ENCODE measurements at regions not wholly inside any gene's neighbourhood (a gene's known extent, or its start where the extent isn't known, plus 50 kb on each side); places are given as distances from the start of the nearest gene placed in this dataset.

GRCh38 chr6:90461383-90461782 is 125.5 kb downstream of the MAP3K7 start:
- Histone ChIP-seq H2AFZ (ENCODE audit: low read depth) (no peak overlapping the region), H3K9ac (no peak overlapping the region), H3K79me2 (ENCODE audit: insufficient read depth) (no peaks in the 10 kb centered on the region), H3K4me2 (no peak overlapping the region), H3K27me3 (ENCODE audit: insufficient read depth) (no peaks in the 10 kb centered on the region), H3K9me2 (no peaks in the 10 kb centered on the region), H3K36me3 (replicated peaks in 1 of 2; ENCODE audit: control insufficient read depth in 1 of 2, insufficient read depth in 2 of 2, low read length in 1 of 2) (no peaks in the 10 kb centered on the region), H3F3A (replicated peaks; ENCODE audit: insufficient read depth) (no peaks in the 10 kb centered on the region), H3K9me3 (no peaks in the 10 kb centered on the region), H3K27ac (ENCODE audit: low read depth in 2 of 2, low read length in 1 of 2) (no peak overlapping the region), H4K20me1 (ENCODE audit: insufficient read depth) (no peaks in the 10 kb centered on the region), H3K4me1 (ENCODE audit: control insufficient read depth in 1 of 2, insufficient read depth in 2 of 2, low read depth in 1 of 2, low read length in 1 of 2) (no peaks in the 10 kb centered on the region; a peak in 1 of 4 replicates), H3K4me3 (ENCODE audit: low read depth in 2 of 2, low read length in 1 of 2) (no peak overlapping the region)
- WGBS (ENCODE audit: low lambda C conversion rate) = 70% methylated on average over 3 of the region's 3 CpGs
- ChIA-PET CTCF (interaction anchor here (0.7 to 1.6 kb wide), 5 partner anchors 11 to 521 kb away, joined by 3 read pairs; no protein-coding TSS in a partner anchor), POLR2A (no interaction called here)
- TF ChIP-seq POLR2AphosphoS5 (IDR thresholded peaks at IDR 0.05; ENCODE audit: low read depth, low read length) (no peak), RXRA (IDR thresholded peaks at IDR 0.05; ENCODE audit: borderline replicate concordance, low read depth) (no peak), GABPA (IDR thresholded peaks at IDR 0.05; ENCODE audit: low read depth) (no peak), FOXM1 (IDR thresholded peaks at IDR 0.05; ENCODE audit: low read depth) (no peak), RFX5 (IDR thresholded peaks at IDR 0.05; ENCODE audit: low read length) (no peak), MAX (IDR thresholded peaks at IDR 0.05; ENCODE audit: low read depth) (no peak), CHD2 (IDR thresholded peaks at IDR 0.05; ENCODE audit: low read length, partially characterized antibody) (no peak), EP300 (IDR thresholded peaks at IDR 0.05; ENCODE audit: borderline replicate concordance in 1 of 2, low read depth in 1 of 2, low read length in 1 of 2) (no peak), RCOR1 (IDR thresholded peaks at IDR 0.05; ENCODE audit: low read length) (no peak), IRF3 (IDR thresholded peaks at IDR 0.05; ENCODE audit: low read depth, low read length) (no peak), GATA2 (CRISPR knock-in tag; IDR thresholded peaks at IDR 0.05) (no peak), PBX3 (IDR thresholded peaks at IDR 0.05) (no peak), TAF1 (IDR thresholded peaks at IDR 0.05; ENCODE audit: borderline replicate concordance, low read depth, low read length) (no peak)
- TF ChIP-seq, protein P1, sequence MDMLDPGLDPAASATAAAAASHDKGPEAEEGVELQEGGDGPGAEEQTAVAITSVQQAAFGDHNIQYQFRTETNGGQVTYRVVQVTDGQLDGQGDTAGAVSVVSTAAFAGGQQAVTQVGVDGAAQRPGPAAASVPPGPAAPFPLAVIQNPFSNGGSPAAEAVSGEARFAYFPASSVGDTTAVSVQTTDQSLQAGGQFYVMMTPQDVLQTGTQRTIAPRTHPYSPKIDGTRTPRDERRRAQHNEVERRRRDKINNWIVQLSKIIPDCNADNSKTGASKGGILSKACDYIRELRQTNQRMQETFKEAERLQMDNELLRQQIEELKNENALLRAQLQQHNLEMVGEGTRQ (IDR thresholded peaks at IDR 0.05; ENCODE audit: borderline replicate concordance, low read depth, low read length) = no peak
- TF ChIP-seq, protein P2, sequence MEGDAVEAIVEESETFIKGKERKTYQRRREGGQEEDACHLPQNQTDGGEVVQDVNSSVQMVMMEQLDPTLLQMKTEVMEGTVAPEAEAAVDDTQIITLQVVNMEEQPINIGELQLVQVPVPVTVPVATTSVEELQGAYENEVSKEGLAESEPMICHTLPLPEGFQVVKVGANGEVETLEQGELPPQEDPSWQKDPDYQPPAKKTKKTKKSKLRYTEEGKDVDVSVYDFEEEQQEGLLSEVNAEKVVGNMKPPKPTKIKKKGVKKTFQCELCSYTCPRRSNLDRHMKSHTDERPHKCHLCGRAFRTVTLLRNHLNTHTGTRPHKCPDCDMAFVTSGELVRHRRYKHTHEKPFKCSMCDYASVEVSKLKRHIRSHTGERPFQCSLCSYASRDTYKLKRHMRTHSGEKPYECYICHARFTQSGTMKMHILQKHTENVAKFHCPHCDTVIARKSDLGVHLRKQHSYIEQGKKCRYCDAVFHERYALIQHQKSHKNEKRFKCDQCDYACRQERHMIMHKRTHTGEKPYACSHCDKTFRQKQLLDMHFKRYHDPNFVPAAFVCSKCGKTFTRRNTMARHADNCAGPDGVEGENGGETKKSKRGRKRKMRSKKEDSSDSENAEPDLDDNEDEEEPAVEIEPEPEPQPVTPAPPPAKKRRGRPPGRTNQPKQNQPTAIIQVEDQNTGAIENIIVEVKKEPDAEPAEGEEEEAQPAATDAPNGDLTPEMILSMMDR (IDR thresholded peaks at IDR 0.05) = no peak
- no peak for DNase-seq
